Loucy (cell line): ENCODE measurements at regions not wholly inside any gene's neighbourhood (a gene's known extent, or its start where the extent isn't known, plus 50 kb on each side); places are given as distances from the start of the nearest gene placed in this dataset.

Source experiments
- EZH2phosphoT487 ChIP-seq: fragments of 200-600 bp; IDR thresholded peaks from 2 replicates; pipeline ENCODE4 v1.6.1; 2018; ENCODE audit warnings: antibody characterized with exemption, mild to moderate bottlenecking, moderate library complexity, borderline replicate concordance
- TF ChIP-seq, protein P1 (sequence below): fragments of 200-600 bp; sonication (generic); conservative IDR thresholded peaks from 2 replicates; pipeline ENCODE4 v1.5.1; 2014; ENCODE audit warnings: mild to moderate bottlenecking, antibody characterized with exemption, low read length

DNA sequence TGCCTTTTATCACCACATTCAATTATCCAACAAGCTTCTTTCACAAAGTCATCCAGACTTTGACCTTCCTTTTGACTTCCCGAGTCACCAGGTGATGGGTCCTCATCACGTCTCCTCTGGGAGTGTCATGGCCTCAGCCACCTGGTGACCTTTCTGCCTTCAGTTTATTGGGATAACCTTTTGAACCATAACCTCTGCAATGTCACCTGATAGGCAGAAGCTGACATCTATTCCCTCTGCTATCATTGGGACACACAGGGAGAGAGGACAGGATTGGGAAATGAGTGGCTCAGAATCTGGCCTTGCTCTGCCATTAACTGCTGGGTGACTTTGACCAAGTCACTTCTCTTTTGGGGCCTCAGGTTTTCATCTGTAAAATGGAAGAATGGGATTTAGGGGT, 388.7 kb downstream of the NUAK1 start:
- TF ChIP-seq, protein P1, sequence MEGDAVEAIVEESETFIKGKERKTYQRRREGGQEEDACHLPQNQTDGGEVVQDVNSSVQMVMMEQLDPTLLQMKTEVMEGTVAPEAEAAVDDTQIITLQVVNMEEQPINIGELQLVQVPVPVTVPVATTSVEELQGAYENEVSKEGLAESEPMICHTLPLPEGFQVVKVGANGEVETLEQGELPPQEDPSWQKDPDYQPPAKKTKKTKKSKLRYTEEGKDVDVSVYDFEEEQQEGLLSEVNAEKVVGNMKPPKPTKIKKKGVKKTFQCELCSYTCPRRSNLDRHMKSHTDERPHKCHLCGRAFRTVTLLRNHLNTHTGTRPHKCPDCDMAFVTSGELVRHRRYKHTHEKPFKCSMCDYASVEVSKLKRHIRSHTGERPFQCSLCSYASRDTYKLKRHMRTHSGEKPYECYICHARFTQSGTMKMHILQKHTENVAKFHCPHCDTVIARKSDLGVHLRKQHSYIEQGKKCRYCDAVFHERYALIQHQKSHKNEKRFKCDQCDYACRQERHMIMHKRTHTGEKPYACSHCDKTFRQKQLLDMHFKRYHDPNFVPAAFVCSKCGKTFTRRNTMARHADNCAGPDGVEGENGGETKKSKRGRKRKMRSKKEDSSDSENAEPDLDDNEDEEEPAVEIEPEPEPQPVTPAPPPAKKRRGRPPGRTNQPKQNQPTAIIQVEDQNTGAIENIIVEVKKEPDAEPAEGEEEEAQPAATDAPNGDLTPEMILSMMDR: no peak
- no peak for TF ChIP-seq EZH2phosphoT487
